GM19467 (cell line): ENCODE measurements at regions not wholly inside any gene's neighbourhood (a gene's known extent, or its start where the extent isn't known, plus 50 kb on each side); places are given as distances from the start of the nearest gene placed in this dataset.
"Not testable (repeated sequence)": the region's sequence is repeated elsewhere in the genome, so short reads cannot be mapped to it uniquely, and the experiment has no call there.

Experiments used
- ATAC-seq: cut with Tn5 transposase; IDR thresholded peaks from one replicate; pipeline ENCODE4 v1.9.1; 2021; ENCODE audit warnings: mild to moderate bottlenecking, moderate library complexity; ENCODE audit not compliant: unreplicated experiment

GRCh38 chr3:175989161-175989560, 1130.0 kb downstream of the NAALADL2 start:
- ATAC-seq, result no peak

DNA sequence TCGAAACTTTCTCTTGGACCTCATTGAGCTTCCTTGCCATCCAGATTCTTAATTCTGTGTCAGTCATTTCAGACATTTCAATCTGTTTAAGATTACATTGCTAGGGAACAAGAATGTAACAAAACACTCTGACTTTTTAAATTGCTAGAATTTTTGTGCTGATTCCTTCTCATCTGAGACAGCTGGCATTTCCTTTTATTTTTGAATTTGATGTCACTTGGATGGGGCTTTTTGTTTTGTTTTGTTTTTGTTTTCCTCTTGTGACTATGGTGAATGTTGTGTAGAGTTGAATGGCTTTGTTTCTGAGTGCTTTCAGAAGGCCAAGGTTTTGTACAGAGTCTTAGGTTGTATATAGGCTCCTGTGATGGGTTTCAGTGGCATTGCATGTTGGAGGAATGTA, 1129.3 kb downstream of the NAALADL2 start:
- ATAC-seq, result no peak

GRCh38 chr3:175985781-175986180, 1126.6 kb downstream of the NAALADL2 start:
- no peak for ATAC-seq

GRCh38 chr3:175983379-175983778, 1124.2 kb downstream of the NAALADL2 start:
- ATAC-seq, result no peak

DNA sequence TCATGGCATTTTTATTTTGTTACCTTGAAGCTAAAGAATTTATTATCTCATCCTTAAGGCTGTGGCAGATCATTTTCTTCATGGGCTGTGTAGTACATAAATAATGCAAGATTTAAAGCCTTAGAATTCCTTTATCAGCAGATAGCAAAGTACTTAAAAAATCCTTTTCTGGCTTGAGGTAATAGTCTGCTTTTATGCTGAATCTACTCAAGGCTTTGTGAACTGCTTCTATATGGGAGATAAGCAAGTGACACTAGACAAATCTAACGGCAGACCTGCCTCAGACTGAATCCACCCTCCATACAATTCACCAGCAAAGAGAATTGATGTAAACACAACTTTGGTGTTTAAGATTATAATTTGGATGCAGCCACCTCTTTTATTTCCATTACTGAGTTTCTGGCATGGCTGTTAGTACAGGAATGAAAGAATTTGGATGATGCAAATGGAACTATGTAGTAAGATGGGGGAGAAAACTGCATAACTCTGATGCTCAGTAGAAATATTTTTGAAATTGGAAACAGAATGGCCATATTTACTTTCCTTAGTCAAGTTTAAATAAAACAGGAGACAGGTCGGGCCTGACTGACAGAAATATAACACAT, 1121.5 kb downstream of the NAALADL2 start:
- ATAC-seq, result no peak

DNA sequence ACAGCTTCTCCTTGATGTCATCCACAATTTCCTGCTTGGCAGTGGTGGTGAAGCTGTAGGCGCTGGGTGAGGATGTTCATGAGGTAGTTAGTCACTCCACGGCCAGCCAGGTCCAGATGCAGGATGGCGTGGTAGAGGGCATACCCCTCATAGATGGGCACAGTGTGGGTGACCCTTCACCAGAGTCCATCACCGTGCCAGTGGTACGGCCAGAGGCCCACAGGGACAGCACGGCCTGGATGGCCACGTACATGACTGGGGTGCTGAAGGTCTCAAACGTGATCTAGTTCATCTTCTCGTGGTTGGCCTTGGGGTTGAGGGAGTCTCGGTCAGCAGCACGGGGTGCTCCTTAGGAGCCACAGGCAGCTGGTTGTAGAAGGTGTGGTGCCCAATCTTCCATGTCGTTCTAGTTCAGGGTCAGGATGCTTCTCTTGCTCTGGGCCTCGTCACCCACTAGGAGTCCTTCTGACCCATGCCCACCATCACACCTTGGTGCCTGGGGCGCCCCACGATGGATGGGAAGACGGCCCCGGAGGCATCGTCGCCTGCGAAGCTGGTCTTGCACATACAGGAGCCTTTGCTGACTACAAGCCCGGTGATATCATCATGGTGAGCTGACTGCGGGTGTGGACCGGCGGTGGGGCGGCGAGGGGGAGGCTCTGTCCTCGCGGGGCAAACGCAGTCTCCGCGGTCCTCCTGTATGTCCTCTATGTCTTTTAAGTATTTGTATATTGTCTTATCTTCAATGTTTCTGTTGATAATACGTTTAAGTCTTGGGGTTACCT, 1119.0 kb downstream of the NAALADL2 start:
- ATAC-seq, result no peak

GRCh38 chr3:175969456-175969855, 1110.3 kb downstream of the NAALADL2 start:
- ATAC-seq, result no peak

- ATAC-seq, result no peak
These were observed 1105.9 kb downstream of the NAALADL2 start for GRCh38 chr3:175965036-175965435.

- no peak for ATAC-seq
These were observed 1098.3 kb downstream of the NAALADL2 start for GRCh38 chr3:175957427-175957826.

DNA sequence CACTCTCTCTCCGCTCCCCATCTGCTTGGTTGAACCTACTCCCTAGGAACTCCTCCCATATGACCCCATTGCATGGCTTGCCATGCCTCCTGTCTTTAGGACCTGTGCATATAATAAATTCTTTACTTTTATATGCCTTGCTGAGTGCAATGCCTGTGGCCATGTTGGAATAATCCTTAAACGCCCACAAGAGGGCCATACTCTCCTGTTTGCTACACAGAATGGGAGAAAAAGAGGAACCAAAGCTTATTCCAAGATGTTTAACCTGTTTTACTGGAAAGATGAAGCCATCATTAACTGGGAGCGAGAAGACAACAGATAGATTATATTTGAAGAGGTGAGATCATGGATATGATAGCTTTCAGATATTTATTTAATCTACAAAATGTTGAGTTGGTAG, 1097.8 kb downstream of the NAALADL2 start:
- no peak for ATAC-seq

DNA sequence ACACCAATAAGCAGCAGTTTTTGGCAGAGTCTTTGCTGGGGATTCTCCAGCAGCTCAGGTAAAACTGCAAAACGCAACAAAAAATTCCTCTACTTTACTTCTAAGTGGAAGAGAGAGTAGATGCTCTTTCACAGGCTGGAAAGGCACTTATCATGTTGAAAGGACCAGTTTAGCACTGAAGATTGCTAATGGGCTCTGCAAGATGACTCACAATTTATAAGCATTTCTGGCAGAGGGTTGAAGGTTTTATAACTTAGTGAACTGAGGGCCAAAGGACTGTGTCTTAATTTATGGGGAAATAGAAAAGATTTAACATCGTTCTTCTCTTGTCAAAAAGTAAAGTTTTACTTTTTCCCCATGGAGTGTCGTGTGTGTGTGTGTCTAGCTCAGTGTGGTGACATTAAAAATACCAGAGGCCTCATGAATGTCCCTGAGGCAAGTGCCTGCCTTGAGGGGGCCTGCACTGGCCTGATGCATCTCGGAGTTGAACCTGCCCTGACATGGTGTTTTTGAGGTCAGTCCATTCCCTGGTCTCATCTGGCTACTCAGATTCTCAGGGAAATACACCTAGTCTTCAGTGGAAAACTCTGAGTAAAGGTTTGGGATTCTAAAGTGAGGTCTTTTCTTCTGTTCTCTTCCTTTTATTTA, 1092.0 kb downstream of the NAALADL2 start:
- ATAC-seq, result no peak

- no peak for ATAC-seq
These were observed 1088.9 kb downstream of the NAALADL2 start for GRCh38 chr3:175948041-175948440.

GRCh38 chr3:175941352-175941751, 1082.2 kb downstream of the NAALADL2 start:
- ATAC-seq, result no peak

- ATAC-seq, result no peak
These were observed 1081.7 kb downstream of the NAALADL2 start for GRCh38 chr3:175940881-175941280.

DNA sequence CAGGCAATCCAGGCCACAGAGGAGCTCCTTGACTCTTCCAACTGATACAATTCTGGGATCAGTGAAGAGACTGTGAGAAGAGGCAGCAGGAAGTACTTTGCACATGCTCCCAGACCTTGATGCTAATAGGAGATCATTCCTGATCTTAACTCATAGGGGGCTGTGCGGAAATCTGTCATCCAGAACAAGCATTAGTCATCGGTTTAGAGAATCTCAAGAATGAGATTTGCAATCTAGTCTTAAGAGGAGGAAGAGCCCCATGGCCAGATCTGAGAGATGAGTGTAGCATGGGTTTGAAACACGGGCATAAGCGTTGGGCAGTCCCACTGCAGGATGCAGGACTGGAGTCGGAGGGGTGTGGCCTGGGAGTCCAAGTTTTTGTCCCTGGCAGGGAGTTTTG, 1081.1 kb downstream of the NAALADL2 start:
- ATAC-seq, result no peak

GRCh38 chr3:175937367-175937766, 1078.2 kb downstream of the NAALADL2 start:
- ATAC-seq, result not testable (repeated sequence)

DNA sequence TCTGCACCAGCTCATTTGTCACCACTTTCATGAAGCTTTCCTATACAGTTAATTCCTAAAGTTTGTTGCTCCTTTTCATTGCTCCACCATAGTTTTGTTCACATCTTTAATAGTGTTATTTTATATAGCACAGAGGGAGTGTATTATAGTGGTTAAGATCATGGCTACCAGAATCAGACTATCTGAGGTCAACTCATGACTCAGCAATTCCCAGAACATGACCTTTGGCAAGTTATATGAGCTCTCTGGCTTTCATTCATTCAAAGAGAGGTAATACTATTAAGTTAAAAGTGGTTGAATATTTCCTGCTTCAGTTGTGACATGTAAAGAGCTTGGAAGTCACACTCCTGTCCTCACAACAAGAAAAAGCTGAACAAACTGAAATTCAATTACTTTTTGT, 1073.5 kb downstream of the NAALADL2 start:
- ATAC-seq, result no peak

- ATAC-seq, result no peak
These were observed 1060.0 kb downstream of the NAALADL2 start for GRCh38 chr3:175919133-175919532.

DNA sequence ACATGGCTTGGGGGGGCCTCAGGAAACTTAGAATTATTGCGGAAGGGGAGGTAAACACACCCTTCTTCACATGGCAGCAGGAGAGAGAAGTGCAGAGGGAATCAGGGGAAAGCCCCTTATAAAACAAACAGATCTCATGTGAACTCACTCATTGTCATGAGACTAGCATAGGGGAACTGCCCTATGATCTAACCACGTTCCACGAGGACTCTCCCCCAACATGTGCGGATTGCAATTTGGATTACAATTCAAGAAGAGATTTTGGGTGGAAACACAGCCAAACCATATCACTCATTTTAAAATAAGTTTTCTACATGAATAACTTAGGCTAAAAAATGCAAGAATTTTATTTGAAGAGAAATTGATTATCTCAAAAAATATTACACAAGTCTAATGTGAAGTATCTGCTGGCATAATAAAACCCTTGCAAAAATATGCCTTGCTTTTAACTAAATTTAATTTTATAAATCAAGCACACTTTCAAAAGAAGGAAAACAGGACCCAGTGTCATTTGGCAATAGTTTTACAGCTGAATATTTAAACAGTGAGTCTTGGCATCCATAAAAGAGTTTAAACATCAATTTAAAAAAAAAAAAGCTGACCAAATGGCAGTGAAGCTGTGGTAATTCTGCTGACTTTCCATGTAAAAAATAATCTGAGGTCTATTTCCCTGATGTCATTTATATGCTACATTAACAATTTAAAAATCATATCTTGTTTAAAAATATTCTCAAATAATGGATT, 1057.2 kb downstream of the NAALADL2 start:
- no peak for ATAC-seq

DNA sequence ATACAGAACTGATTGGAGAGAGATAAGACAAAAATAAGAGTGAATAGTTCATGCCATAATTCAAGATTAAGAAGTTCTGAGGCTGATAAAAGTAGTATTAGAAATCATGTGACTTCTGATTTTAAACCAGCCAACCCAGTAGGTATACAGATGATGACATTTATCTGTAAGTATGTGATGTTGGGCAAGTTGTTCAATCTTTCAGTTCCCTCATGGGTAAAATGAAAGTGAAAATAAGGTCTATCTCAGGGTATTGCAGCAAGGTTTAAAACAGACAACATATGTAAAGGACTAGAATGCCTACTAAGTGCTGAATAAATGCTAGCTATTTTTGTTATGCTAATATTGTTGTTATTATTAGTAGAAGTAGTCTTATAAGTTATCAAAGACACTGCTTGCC, 1055.7 kb downstream of the NAALADL2 start:
- no peak for ATAC-seq

DNA sequence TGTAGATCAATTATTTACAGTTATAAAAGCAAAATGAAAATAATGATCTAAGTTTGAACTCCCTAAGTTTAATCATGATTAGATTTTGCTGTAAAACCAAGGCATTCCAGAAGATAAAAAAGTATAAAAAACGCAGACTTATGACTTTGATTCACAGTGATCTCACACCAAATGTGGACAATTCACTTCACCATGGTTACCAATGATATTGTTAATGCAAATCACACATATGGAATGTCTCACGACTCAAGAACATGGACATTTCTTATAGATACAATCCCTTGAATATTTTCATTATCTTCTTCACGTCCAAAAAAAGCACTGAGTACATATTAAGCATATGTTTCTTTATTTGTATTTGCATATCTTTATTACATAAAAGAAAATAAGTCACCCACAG, 1054.2 kb downstream of the NAALADL2 start:
- ATAC-seq, result no peak
